ENCODE measurements at regions not wholly inside any gene's neighbourhood (a gene's known extent, or its start where the extent isn't known, plus 50 kb on each side); places are given as distances from the start of the nearest gene placed in this dataset.

- Mint-ChIP-seq H3K27me3 (ENCODE audit: unreplicated experiment) (no peaks in the 10 kb centered on the region), H3K9me3 (ENCODE audit: unreplicated experiment) (no peaks in the 10 kb centered on the region), H3K4me3 (ENCODE audit: unreplicated experiment) (no peak overlapping the region), H3K4me1 (ENCODE audit: low read depth, unreplicated experiment) (peaks cover 2% of the 10 kb centered on the region), H3K27ac (ENCODE audit: unreplicated experiment) (no peak overlapping the region), H3K36me3 (ENCODE audit: unreplicated experiment) (no peaks in the 10 kb centered on the region)
- no peak for TF ChIP-seq CTCF (IDR thresholded peaks at IDR 0.05; ENCODE audit: partially characterized antibody, unreplicated experiment)
- DNase-seq, result no peak
Observed at GRCh38 chrX:124507246-124507645, 160.9 kb downstream of the SH2D1A start.

- TF ChIP-seq CTCF (IDR thresholded peaks at IDR 0.05; ENCODE audit: partially characterized antibody, unreplicated experiment), result no peak
- no peak overlapping the region for H3K27ac Mint-ChIP-seq (ENCODE audit: unreplicated experiment)
Observed at GRCh38 chrX:124518885-124519284, 172.5 kb downstream of the SH2D1A start.

GRCh38 chrX:124524852-124525251 lies 178.5 kb downstream of the SH2D1A start:
- DNase-seq, result no peak
- no peak overlapping the region for H3K4me3 Mint-ChIP-seq (ENCODE audit: unreplicated experiment)
- H3K9me3 Mint-ChIP-seq (ENCODE audit: unreplicated experiment), result no peaks in the 10 kb centered on the region
- H3K4me1 Mint-ChIP-seq (ENCODE audit: low read depth, unreplicated experiment), result no peaks in the 10 kb centered on the region
- no peak overlapping the region for H3K27ac Mint-ChIP-seq (ENCODE audit: unreplicated experiment)
- no peaks in the 10 kb centered on the region for H3K27me3 Mint-ChIP-seq (ENCODE audit: unreplicated experiment)
- no peaks in the 10 kb centered on the region for H3K36me3 Mint-ChIP-seq (ENCODE audit: unreplicated experiment)
- no peak for TF ChIP-seq CTCF (IDR thresholded peaks at IDR 0.05; ENCODE audit: partially characterized antibody, unreplicated experiment)

More at GRCh38 chrX:124518885-124519284, 172.5 kb downstream of the SH2D1A start:
- Mint-ChIP-seq H3K36me3 (ENCODE audit: unreplicated experiment) (peaks cover 4% of the 10 kb centered on the region), H3K4me3 (ENCODE audit: unreplicated experiment) (no peak overlapping the region), H3K27me3 (ENCODE audit: unreplicated experiment) (peaks cover 2% of the 10 kb centered on the region), H3K9me3 (ENCODE audit: unreplicated experiment) (no peaks in the 10 kb centered on the region), H3K4me1 (ENCODE audit: low read depth, unreplicated experiment) (no peaks in the 10 kb centered on the region)
- DNase-seq, result no peak

- Mint-ChIP-seq H3K4me1 (ENCODE audit: low read depth, unreplicated experiment) (peaks cover 15% of the 10 kb centered on the region), H3K27ac (ENCODE audit: unreplicated experiment) (no peak overlapping the region), H3K27me3 (ENCODE audit: unreplicated experiment) (no peaks in the 10 kb centered on the region), H3K4me3 (ENCODE audit: unreplicated experiment) (no peak overlapping the region), H3K36me3 (ENCODE audit: unreplicated experiment) (no peaks in the 10 kb centered on the region), H3K9me3 (ENCODE audit: unreplicated experiment) (no peaks in the 10 kb centered on the region)
- no peak for DNase-seq
- no peak for TF ChIP-seq CTCF (IDR thresholded peaks at IDR 0.05; ENCODE audit: partially characterized antibody, unreplicated experiment)
Observed at GRCh38 chrX:124529786-124530185, 183.4 kb downstream of the SH2D1A start.

GRCh38 chrX:124530803-124531202 lies 184.4 kb downstream of the SH2D1A start:
- no peak for DNase-seq

More at GRCh38 chrX:124530803-124531202, 184.4 kb downstream of the SH2D1A start:
- Mint-ChIP-seq H3K27ac (ENCODE audit: unreplicated experiment) (no peak overlapping the region), H3K9me3 (ENCODE audit: unreplicated experiment) (no peaks in the 10 kb centered on the region), H3K36me3 (ENCODE audit: unreplicated experiment) (no peaks in the 10 kb centered on the region), H3K4me3 (ENCODE audit: unreplicated experiment) (no peak overlapping the region), H3K27me3 (ENCODE audit: unreplicated experiment) (no peaks in the 10 kb centered on the region), H3K4me1 (ENCODE audit: low read depth, unreplicated experiment) (peaks cover 19% of the 10 kb centered on the region)
- TF ChIP-seq CTCF (IDR thresholded peaks at IDR 0.05; ENCODE audit: partially characterized antibody, unreplicated experiment), result no peak
